Keratinocyte (primary cell): ENCODE measurements at regions not wholly inside any gene's neighbourhood (a gene's known extent, or its start where the extent isn't known, plus 50 kb on each side); places are given as distances from the start of the nearest gene placed in this dataset.

Experiments
- CTCF ChIP-seq, 3 experiments: IDR thresholded peaks in 1 of 3; conservative IDR thresholded peaks in 1 of 3; optimal IDR thresholded peaks in 1 of 3; 2 replicates in 2 of 3; 3 replicates in 1 of 3; pipeline versions ENCODE3 to v1.5.1; 2011; ENCODE audit warnings: low read length in 3 of 3, mild to moderate bottlenecking in 3 of 3, moderate library complexity in 2 of 3, control low read depth in 1 of 3, inconsistent platforms in 1 of 3; ENCODE audit not compliant: insufficient read depth in 2 of 3; ENCODE audit errors: extremely low read depth in 1 of 3
- EZH2 ChIP-seq: IDR thresholded peaks from one replicate; pipeline ENCODE4 v1.6.1; 2012; ENCODE audit warnings: inconsistent platforms, mild to moderate bottlenecking, low read length, moderate library complexity

- TF ChIP-seq CTCF (optimal IDR thresholded peaks at IDR 0.05 in 1 of 3, IDR thresholded peaks at IDR 0.05 in 1 of 3, conservative IDR thresholded peaks at IDR 0.05 in 1 of 3; ENCODE audit: extremely low read depth in 1 of 3, insufficient read depth in 2 of 3, low read length in 3 of 3) (no peak), EZH2 (no peak)
Observed at GRCh38 chr15:57782731-57783130, 76.2 kb downstream of the POLR2M start.
